GM12878 (cell line): ENCODE measurements at regions not wholly inside any gene's neighbourhood (a gene's known extent, or its start where the extent isn't known, plus 50 kb on each side); places are given as distances from the start of the nearest gene placed in this dataset.

Experiments used
- ATAC-seq: fragments of 200-7000 bp; cut with Tn5 transposase; 3 replicates; pipeline ENCODE4 v1.9.1; 2020; ENCODE audit warnings: mild to moderate bottlenecking, moderate library complexity
- BruUV-seq: library from RNA; stranded (reverse); fragments of 400-500 nt; replicated peaks from 2 replicates; lab custom pipeline; 2021; lab: Mats Ljungman, UMichigan
- CTCF ChIA-PET: fragments of 300-600 bp; sonication (Branson Sonifier 250); formaldehyde crosslinking; extraction: SDS; loops from one replicate; lab custom pipeline; 2021; ENCODE audit warnings: inconsistent platforms; lab: Yijun Ruan, JAX
- POLR2A ChIA-PET: fragments of 350-600 bp; formaldehyde crosslinking; extraction: SDS; loops from one replicate; lab custom pipeline; 2021; ENCODE audit warnings: inconsistent platforms; lab: Charles Lee
- RAD21 ChIA-PET: fragments of 300-600 bp; sonication (Branson Sonifier 250); formaldehyde crosslinking; loops from one replicate; lab custom pipeline; 2023; ENCODE audit warnings: antibody characterized with exemption; ENCODE audit not compliant: unreplicated experiment; lab: Charles Lee
- SMC1A ChIA-PET: fragments of 300-600 bp; sonication (Branson Sonifier 250); formaldehyde crosslinking; loops from one replicate; lab custom pipeline; 2023; ENCODE audit not compliant: unreplicated experiment, uncharacterized antibody; lab: Charles Lee
- DNase-seq: peaks from one replicate; pipeline ENCODE4 v3.0.0-alpha.2; 2011; ENCODE audit warnings: low read depth, low spot score
- FAIRE-seq: peaks from 3 replicates; lab custom pipeline; 2011; peaks lifted over from hg19 to GRCh38; lab: Jason Lieb, UNC
- H2AFZ ChIP-seq: 2 replicates; pipeline ENCODE4 v1.6.0; 2011; ENCODE audit warnings: low read depth, low read length, control low read depth; ENCODE audit not compliant: control insufficient read depth
- H3K27ac ChIP-seq: 2 replicates; pipeline ENCODE4 v1.5.1; 2011; ENCODE audit warnings: control low read depth; ENCODE audit not compliant: control insufficient read depth, insufficient read depth
- H3K27me3 ChIP-seq, 2 experiments: replicated peaks in 1 of 2; 2 replicates each; pipeline versions ENCODE4 v1.6.0 to v1.6.1; 2011; ENCODE audit warnings: low read length in 1 of 2; ENCODE audit not compliant: control insufficient read depth in 2 of 2, insufficient read depth in 2 of 2
- H3K36me3 ChIP-seq, 2 experiments: 2 replicates each; pipeline ENCODE4 v1.5.1; 2011; ENCODE audit warnings: low read length in 1 of 2; ENCODE audit not compliant: control insufficient read depth in 2 of 2, insufficient read depth in 2 of 2
- H3K4me1 ChIP-seq: 2 replicates; pipeline ENCODE4 v1.6.1; 2011; ENCODE audit warnings: mild to moderate bottlenecking, low read length, moderate library complexity, mixed read lengths; ENCODE audit not compliant: control insufficient read depth, insufficient read depth
- H3K4me2 ChIP-seq: 2 replicates; pipeline ENCODE4 v1.6.0; 2011; ENCODE audit warnings: control low read depth; ENCODE audit not compliant: control insufficient read depth, insufficient read depth
- H3K4me3 ChIP-seq: fragments of 200-600 bp; sonication (generic); 2 replicates; pipeline ENCODE4 v1.5.1; 2016
- H3K79me2 ChIP-seq: 2 replicates; pipeline ENCODE4 v1.6.0; 2011; ENCODE audit warnings: low read length; ENCODE audit not compliant: control insufficient read depth, insufficient read depth
- H3K9ac ChIP-seq: 2 replicates; pipeline ENCODE4 v1.8.0; 2011; ENCODE audit warnings: low read length, control low read depth, mixed read lengths; ENCODE audit not compliant: control insufficient read depth, insufficient read depth
- H3K9me3 ChIP-seq: replicated peaks from 3 replicates; pipeline ENCODE4 v1.5.1; 2011; ENCODE audit warnings: mild to moderate bottlenecking, low read length; ENCODE audit not compliant: control insufficient read depth, insufficient read depth
- H4K20me1 ChIP-seq: 2 replicates; pipeline ENCODE4 v1.6.0; 2011; ENCODE audit not compliant: control insufficient read depth, insufficient read depth
- CTCF ChIP-seq, 3 experiments: IDR thresholded peaks in 2 of 3; conservative IDR thresholded peaks in 1 of 3; 2 replicates each; pipeline ENCODE4 v1.5.1; 2011; ENCODE audit warnings: low read depth in 3 of 3, low read length in 3 of 3, mild to moderate bottlenecking in 3 of 3, control low read depth in 2 of 3, moderate library complexity in 2 of 3, inconsistent platforms in 1 of 3, mixed read lengths in 1 of 3; ENCODE audit not compliant: control insufficient read depth in 2 of 3, insufficient read depth in 1 of 3; ENCODE audit errors: extremely low read depth in 1 of 3
- EP300 ChIP-seq, 2 experiments: fragments of 150-350 bp in 1 of 2; IDR thresholded peaks; 2 replicates each; pipeline ENCODE4 v1.6.1; 2011 to 2012; ENCODE audit warnings: low read depth in 2 of 2, low read length in 2 of 2, borderline replicate concordance in 1 of 2, improper control_type of control experiment in 1 of 2, inconsistent platforms in 1 of 2; ENCODE audit not compliant: control insufficient read depth in 1 of 2
- HDAC2 ChIP-seq: fragments of 200-600 bp; sonication (generic); IDR thresholded peaks from 2 replicates; pipeline ENCODE4 v1.6.1; 2017
- HSF1 ChIP-seq: fragments of 150-350 bp; IDR thresholded peaks from 2 replicates; pipeline ENCODE4 v1.6.1; 2014; ENCODE audit warnings: mild to moderate bottlenecking, low read depth, low read length
- IKZF1 ChIP-seq: fragments of 450-650 bp; conservative IDR thresholded peaks from 2 replicates; pipeline ENCODE4 v1.6.1; 2017; ENCODE audit warnings: antibody characterized with exemption, mild to moderate bottlenecking
- IKZF2 ChIP-seq, 2 experiments: fragments of 450-650 bp; IDR thresholded peaks; 2 replicates each; pipeline ENCODE4 v1.6.1; 2017; ENCODE audit warnings: mild to moderate bottlenecking in 2 of 2, moderate library complexity in 2 of 2
- JUNB ChIP-seq: IDR thresholded peaks from 2 replicates; pipeline ENCODE4 v1.6.1; 2016; ENCODE audit warnings: antibody characterized with exemption, mild to moderate bottlenecking
- MEF2B ChIP-seq: fragments of 450-650 bp; IDR thresholded peaks from 2 replicates; pipeline ENCODE4 v1.6.1; 2018; ENCODE audit warnings: mild to moderate bottlenecking, moderate library complexity; ENCODE audit not compliant: partially characterized antibody, poor library complexity, severe bottlenecking
- MTA2 ChIP-seq: fragments of 450-650 bp; IDR thresholded peaks from 2 replicates; pipeline ENCODE4 v1.6.1; 2016; ENCODE audit warnings: low read depth, mild to moderate bottlenecking, moderate library complexity
- RELB ChIP-seq: fragments of 450-650 bp; IDR thresholded peaks from 2 replicates; pipeline ENCODE4 v1.6.1; 2017; ENCODE audit warnings: low read depth, mild to moderate bottlenecking, moderate library complexity
- TAF1 ChIP-seq: IDR thresholded peaks from 2 replicates; pipeline ENCODE4 v1.6.1; 2011; ENCODE audit warnings: mild to moderate bottlenecking, low read depth, low read length, borderline replicate concordance
- ZNF217 ChIP-seq: fragments of 450-650 bp; IDR thresholded peaks from 2 replicates; pipeline ENCODE4 v1.6.1; 2017; ENCODE audit warnings: antibody characterized with exemption, mild to moderate bottlenecking
- ZZZ3 ChIP-seq: IDR thresholded peaks from 2 replicates; pipeline ENCODE4 v1.6.1; 2011; ENCODE audit warnings: low read depth; ENCODE audit not compliant: control insufficient read depth, insufficient read length
- WGBS: methylation state at CpG from one replicate; pipeline ENCODE4 v1.1.6; 2016; ENCODE audit warnings: low lambda C conversion rate; ENCODE audit not compliant: insufficient replicate concordance, insufficient coverage; ENCODE audit errors: missing lambda C conversion rate; 5-methylcytosine and 5-hydroxymethylcytosine counted together
- in situ Hi-C: fragments of 300-500 bp; cut with MboI; formaldehyde crosslinking; loops from 9 replicates; pipeline ENCODE4 v1.14.3; 2018; ENCODE audit warnings: mixed read lengths
- intact Hi-C: fragments of 100-400 bp; cut with micrococcal nuclease; formaldehyde crosslinking; loops from one replicate; pipeline ENCODE4 v1.14.2; 2022; ENCODE audit not compliant: unreplicated experiment
- TF ChIP-seq, protein P1 (sequence below): fragments of 450-650 bp; IDR thresholded peaks from 2 replicates; pipeline ENCODE4 v1.6.1; 2017; ENCODE audit warnings: mild to moderate bottlenecking, moderate library complexity

DNA sequence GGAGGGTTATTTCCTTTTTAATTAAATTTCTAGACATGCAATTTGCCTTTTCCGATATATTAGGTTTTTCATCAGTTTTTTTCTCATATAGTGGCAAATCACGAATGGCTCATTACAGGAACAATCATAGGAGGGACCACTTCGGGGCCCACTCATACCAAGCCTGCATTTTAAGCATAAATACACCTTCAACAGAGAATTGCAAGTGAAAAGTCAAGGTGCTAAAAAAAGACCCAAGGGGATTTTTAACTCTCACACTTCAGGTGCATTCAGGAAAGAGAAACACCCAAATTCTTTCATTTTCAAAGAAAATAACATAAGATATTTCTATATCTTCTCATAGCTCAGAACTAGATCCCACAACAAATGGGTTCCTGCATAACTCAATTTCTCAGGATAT, 979.6 kb upstream of the NR2F2 start:
- intact Hi-C loops, result no loop called here
- SMC1A ChIA-PET, result interaction anchor here (0.8 to 4.4 kb wide), 15 partner anchors 9 to 697 kb away, joined by 3 to 17 read pairs (median 5); no protein-coding TSS in a partner anchor
- no peak overlapping the region for H3K4me2 ChIP-seq
- H3K4me3 ChIP-seq, result no peak overlapping the region
- POLR2A ChIA-PET, result interaction anchor here (1.2 kb wide), 1 partner anchor 151 kb away, joined by 3 read pairs; no protein-coding TSS in a partner anchor
- H3K4me1 ChIP-seq, result no peaks in the 10 kb centered on the region
- H3K9me3 ChIP-seq, result no peaks in the 10 kb centered on the region; the same call in 2 of the 3 replicates
- H4K20me1 ChIP-seq, result no peaks in the 10 kb centered on the region
- RAD21 ChIA-PET, result interaction anchor here (1.2 to 3.5 kb wide), 6 partner anchors 22 to 339 kb away, joined by 3 to 27 read pairs (median 4); no protein-coding TSS in a partner anchor
- no TSS peak for BruUV-seq
- no peak overlapping the region for H2AFZ ChIP-seq
- in situ Hi-C loops, result no loop called here
- no peak overlapping the region for H3K9ac ChIP-seq
- no peaks in the 10 kb centered on the region for H3K36me3 ChIP-seq
- H3K27me3 ChIP-seq, result no peaks in the 10 kb centered on the region
- WGBS, result 0% methylated on average over 3 of the region's 3 CpGs
- ATAC-seq, result peak; percentile 83
- no peak overlapping the region for H3K27ac ChIP-seq
- no peaks in the 10 kb centered on the region for H3K79me2 ChIP-seq
- peak; percentile 9 for DNase-seq
- FAIRE-seq, result no peak
- CTCF ChIA-PET, result interaction anchor here (1.1 to 1.7 kb wide), 7 partner anchors 11 to 410 kb away, joined by 3 to 6 read pairs (median 3); no protein-coding TSS in a partner anchor
- TF ChIP-seq TAF1 (no peak), MTA2 (peak; percentile 49; the same call in 1 of the 2 replicates), HDAC2 (no peak), IKZF2 (IDR thresholded peaks at IDR 0.05) (peak; percentile 51 to 53; a peak in 1 of 4 replicates), JUNB (peak; percentile 27; the same call in 1 of the 2 replicates), ZNF217 (peak; percentile 83; the same call in 1 of the 2 replicates), HSF1 (no peak), CTCF (IDR thresholded peaks at IDR 0.05 in 2 of 3, conservative IDR thresholded peaks at IDR 0.05 in 1 of 3; ENCODE audit: control insufficient read depth in 2 of 3, extremely low read depth in 1 of 3, insufficient read depth in 1 of 3, low read depth in 3 of 3, low read length in 3 of 3) (peak in 1 of 3 experiments; percentile 8; a peak in 1 of 6 replicates), RELB (peak; percentile 70; the same call in 1 of the 2 replicates), IKZF1 (peak; percentile 44; the same call in 1 of the 2 replicates), EP300 (IDR thresholded peaks at IDR 0.05; ENCODE audit: borderline replicate concordance in 1 of 2, control insufficient read depth in 1 of 2, low read depth in 2 of 2, low read length in 2 of 2) (peak in 1 of 2 experiments; percentile 59; a peak in 1 of 4 replicates), MEF2B (peak; percentile 87), ZZZ3 (no peak)
- TF ChIP-seq, protein P1, sequence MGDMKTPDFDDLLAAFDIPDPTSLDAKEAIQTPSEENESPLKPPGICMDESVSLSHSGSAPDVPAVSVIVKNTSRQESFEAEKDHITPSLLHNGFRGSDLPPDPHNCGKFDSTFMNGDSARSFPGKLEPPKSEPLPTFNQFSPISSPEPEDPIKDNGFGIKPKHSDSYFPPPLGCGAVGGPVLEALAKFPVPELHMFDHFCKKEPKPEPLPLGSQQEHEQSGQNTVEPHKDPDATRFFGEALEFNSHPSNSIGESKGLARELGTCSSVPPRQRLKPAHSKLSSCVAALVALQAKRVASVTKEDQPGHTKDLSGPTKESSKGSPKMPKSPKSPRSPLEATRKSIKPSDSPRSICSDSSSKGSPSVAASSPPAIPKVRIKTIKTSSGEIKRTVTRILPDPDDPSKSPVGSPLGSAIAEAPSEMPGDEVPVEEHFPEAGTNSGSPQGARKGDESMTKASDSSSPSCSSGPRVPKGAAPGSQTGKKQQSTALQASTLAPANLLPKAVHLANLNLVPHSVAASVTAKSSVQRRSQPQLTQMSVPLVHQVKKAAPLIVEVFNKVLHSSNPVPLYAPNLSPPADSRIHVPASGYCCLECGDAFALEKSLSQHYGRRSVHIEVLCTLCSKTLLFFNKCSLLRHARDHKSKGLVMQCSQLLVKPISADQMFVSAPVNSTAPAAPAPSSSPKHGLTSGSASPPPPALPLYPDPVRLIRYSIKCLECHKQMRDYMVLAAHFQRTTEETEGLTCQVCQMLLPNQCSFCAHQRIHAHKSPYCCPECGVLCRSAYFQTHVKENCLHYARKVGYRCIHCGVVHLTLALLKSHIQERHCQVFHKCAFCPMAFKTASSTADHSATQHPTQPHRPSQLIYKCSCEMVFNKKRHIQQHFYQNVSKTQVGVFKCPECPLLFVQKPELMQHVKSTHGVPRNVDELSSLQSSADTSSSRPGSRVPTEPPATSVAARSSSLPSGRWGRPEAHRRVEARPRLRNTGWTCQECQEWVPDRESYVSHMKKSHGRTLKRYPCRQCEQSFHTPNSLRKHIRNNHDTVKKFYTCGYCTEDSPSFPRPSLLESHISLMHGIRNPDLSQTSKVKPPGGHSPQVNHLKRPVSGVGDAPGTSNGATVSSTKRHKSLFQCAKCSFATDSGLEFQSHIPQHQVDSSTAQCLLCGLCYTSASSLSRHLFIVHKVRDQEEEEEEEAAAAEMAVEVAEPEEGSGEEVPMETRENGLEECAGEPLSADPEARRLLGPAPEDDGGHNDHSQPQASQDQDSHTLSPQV, result 0 out of 2 replicates have a peak, but pooled peaks have one; percentile 26
